Mesodermal cell (in vitro differentiated cells): ENCODE measurements at regions not wholly inside any gene's neighbourhood (a gene's known extent, or its start where the extent isn't known, plus 50 kb on each side); places are given as distances from the start of the nearest gene placed in this dataset.
A peak's percentile ranks its signal among the peaks of the same experiment; 100 is the strongest.
"Not testable (repeated sequence)": the region's sequence is repeated elsewhere in the genome, so short reads cannot be mapped to it uniquely, and the experiment has no call there.

ENCODE experiments used
- H3K27ac ChIP-seq: 2 replicates; pipeline ENCODE4 v1.7.0; 2013; ENCODE audit warnings: mild to moderate bottlenecking, low read depth, low read length, moderate library complexity; ENCODE audit not compliant: severe bottlenecking
- H3K36me3 ChIP-seq: 2 replicates; pipeline ENCODE4 v1.7.1; 2013; ENCODE audit warnings: mild to moderate bottlenecking, low read length, moderate library complexity; ENCODE audit not compliant: control insufficient read depth, insufficient read depth
- H3K4me1 ChIP-seq: one replicate; pipeline ENCODE4 v1.7.1; 2013; ENCODE audit warnings: mild to moderate bottlenecking, low read length; ENCODE audit not compliant: insufficient read depth, control insufficient read depth, poor library complexity, severe bottlenecking
- H3K4me3 ChIP-seq: 2 replicates; pipeline ENCODE4 v1.7.0; 2013; ENCODE audit warnings: low read length, control low read depth, mild to moderate bottlenecking; ENCODE audit not compliant: insufficient read depth, poor library complexity, severe bottlenecking; ENCODE audit errors: extremely low read depth
- H3K9me3 ChIP-seq: 2 replicates; pipeline ENCODE4 v1.7.1; 2013; ENCODE audit warnings: mild to moderate bottlenecking, low read length, moderate library complexity; ENCODE audit not compliant: control insufficient read depth
- WGBS, 2 experiments: methylation state at CpG; one replicate each; pipeline ENCODE4 v1.1.5; 2013; ENCODE audit warnings: missing lambda C conversion rate in 2 of 2; ENCODE audit not compliant: insufficient coverage in 2 of 2; 5-methylcytosine and 5-hydroxymethylcytosine counted together

DNA sequence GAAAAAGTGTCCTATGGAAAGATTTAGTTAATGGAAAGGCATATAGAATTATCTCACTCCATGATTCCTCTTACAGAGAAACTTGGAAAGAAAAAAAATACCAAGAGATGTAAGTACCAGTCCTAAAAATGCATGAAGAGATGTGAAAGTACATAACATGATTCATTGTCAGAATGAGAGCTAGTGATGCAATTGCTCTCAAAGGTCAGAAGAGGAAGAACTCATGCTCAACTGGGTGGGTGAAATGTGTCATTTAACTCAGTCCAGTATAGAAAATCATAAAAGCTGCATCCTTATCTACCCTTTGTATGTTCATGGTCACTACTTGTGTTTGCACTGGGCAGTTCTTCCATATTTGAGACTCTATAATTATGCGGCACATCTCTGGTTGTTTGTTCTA lies 300.0 kb upstream of the PIK3C3 start:
- no peak overlapping the region for H3K27ac ChIP-seq
- no peaks in the 10 kb centered on the region for H3K36me3 ChIP-seq
- H3K4me1 ChIP-seq = peaks cover 8% of the 10 kb centered on the region
- WGBS, 2 experiments = 93 to 100% methylated on average over 1 of the region's 1 CpG
- no peaks in the 10 kb centered on the region for H3K9me3 ChIP-seq
- no peak overlapping the region for H3K4me3 ChIP-seq

DNA sequence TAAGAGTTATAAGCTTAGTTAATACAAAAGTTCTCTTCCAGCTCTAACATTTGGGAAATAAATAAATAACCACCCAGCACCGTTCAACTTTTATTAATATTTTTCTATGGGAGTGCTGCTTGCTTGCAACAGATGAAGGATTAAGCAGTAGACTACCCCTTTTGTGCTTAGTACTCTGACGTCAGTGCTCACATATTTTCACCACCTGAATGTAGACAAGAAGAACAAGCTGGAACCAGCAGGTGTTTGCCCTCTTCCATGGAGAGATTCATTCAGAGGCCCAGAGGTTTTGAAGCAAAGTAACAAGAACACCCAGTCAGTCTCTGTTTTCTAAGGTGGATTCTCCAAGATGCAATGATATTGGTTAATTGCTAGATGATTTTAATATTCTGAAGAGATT lies 307.1 kb upstream of the PIK3C3 start:
- Histone ChIP-seq H3K36me3 (no peaks in the 10 kb centered on the region), H3K4me3 (no peak overlapping the region)
- WGBS, 2 experiments = no CpG with 5 or more reads among the region's 2 CpGs

DNA sequence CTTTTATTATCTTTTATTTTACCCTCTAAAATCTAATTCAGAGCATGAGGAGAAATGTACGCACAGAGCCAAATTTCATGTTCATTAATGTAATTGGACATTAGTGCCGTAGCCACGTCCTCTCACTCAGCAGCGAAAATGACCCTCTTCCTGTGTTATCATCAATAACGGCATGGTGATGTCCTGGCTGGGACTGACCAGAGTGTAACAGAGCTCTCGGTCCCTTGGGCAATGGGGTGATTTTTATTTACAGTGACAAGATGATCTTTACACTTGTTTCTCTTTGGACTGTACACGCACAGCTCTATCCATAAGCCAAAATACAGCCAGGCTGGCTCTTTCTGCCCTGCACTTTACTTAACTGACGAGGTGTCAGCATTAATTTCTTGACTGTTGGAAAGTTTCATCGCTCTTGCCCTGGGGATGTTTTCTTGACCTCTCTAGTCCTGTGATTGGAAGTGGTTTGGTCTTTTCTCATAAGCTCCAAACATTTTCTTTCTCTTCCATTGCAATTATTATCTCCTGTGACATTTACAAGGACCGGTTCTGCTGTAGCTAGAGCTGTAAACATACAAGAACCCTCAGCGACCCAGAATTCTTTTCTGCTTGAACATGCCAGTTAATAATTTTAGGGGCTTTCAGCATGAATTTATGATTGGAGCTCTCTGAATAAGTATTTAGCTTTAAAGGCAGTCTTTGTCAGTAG lies 308.0 kb upstream of the PIK3C3 start:
- Histone ChIP-seq H3K4me3 (no peak overlapping the region), H3K9me3 (no peaks in the 10 kb centered on the region), H3K27ac (no peak overlapping the region), H3K4me1 (no peaks in the 10 kb centered on the region), H3K36me3 (no peaks in the 10 kb centered on the region)
- 93 to 95% methylated on average over 7 of the region's 11 CpGs for WGBS, 2 experiments

More for the DNA sequence above, 307.1 kb upstream of the PIK3C3 start:
- no peaks in the 10 kb centered on the region for H3K9me3 ChIP-seq
- no peaks in the 10 kb centered on the region for H3K4me1 ChIP-seq
- no peak overlapping the region for H3K27ac ChIP-seq

- H3K4me3 ChIP-seq = no peak overlapping the region
- no peaks in the 10 kb centered on the region for H3K36me3 ChIP-seq
- no peaks in the 10 kb centered on the region for H3K4me1 ChIP-seq
- no peaks in the 10 kb centered on the region for H3K9me3 ChIP-seq
- 100% methylated on average over 1 of the region's 1 CpG for WGBS, 2 experiments
- H3K27ac ChIP-seq = no peak overlapping the region
Measured at GRCh38 chr18:41645589-41646360, 309.3 kb upstream of the PIK3C3 start.

GRCh38 chr18:41644466-41644865 lies 310.6 kb upstream of the PIK3C3 start:
- Histone ChIP-seq H3K27ac (no peak overlapping the region), H3K36me3 (no peaks in the 10 kb centered on the region), H3K4me1 (no peaks in the 10 kb centered on the region), H3K9me3 (no peaks in the 10 kb centered on the region), H3K4me3 (no peak overlapping the region)
- 80% methylated on average over 1 of the region's 1 CpG; no CpG with 5 or more reads in 1 of the 2 experiments for WGBS, 2 experiments

DNA sequence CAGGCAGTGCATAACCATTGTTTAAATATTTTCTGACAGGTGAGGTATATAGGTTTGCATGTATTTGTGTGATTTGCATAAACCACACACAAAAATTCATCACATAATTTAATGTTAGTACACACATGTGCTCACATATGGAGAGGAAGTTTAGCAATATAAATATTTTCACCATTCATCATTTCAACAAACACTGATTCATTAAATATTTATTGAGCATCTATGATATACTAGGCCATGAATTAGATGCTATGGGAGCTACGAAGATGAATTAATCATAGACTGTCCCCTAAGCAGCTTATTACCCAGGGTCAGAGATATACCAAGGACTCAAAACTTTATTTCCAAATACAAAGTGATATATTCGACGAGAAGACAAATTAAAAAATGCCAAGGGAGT lies 311.6 kb upstream of the PIK3C3 start:
- H3K27ac ChIP-seq = no peak overlapping the region
- no peaks in the 10 kb centered on the region for H3K36me3 ChIP-seq
- no peaks in the 10 kb centered on the region for H3K4me1 ChIP-seq
- H3K4me3 ChIP-seq = no peak overlapping the region
- no peaks in the 10 kb centered on the region for H3K9me3 ChIP-seq
- WGBS, 2 experiments = no CpG with 5 or more reads among the region's 3 CpGs

DNA sequence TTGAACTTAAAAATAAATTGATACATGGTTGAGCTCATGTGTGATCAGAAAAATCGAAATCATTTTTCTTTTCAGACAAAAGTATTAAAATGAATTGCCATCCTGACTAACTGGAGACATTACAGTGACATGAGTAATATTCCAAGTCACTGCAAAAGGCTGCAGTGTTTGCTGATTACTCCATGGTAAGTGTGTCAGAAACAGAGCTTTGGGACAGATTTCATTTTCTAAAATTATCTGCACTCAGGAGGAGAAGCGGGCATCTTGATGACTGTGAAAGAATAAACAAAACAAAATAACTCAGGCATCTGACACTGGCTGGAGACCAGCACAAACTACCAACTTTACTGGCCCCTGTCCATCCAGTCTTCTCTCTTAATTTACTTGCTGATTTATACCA lies 312.3 kb upstream of the PIK3C3 start:
- no peak overlapping the region for H3K27ac ChIP-seq
- no peaks in the 10 kb centered on the region for H3K36me3 ChIP-seq
- no peaks in the 10 kb centered on the region for H3K4me1 ChIP-seq
- WGBS, 2 experiments = 67 to 83% methylated on average over 1 of the region's 2 CpGs
- H3K9me3 ChIP-seq = no peaks in the 10 kb centered on the region
- no peak overlapping the region for H3K4me3 ChIP-seq

- no peak overlapping the region for H3K27ac ChIP-seq
- no peak overlapping the region for H3K4me3 ChIP-seq
- H3K4me1 ChIP-seq = no peaks in the 10 kb centered on the region
- H3K36me3 ChIP-seq = no peaks in the 10 kb centered on the region
- no peaks in the 10 kb centered on the region for H3K9me3 ChIP-seq
Measured at GRCh38 chr18:41639218-41639617, 315.8 kb upstream of the PIK3C3 start.

DNA sequence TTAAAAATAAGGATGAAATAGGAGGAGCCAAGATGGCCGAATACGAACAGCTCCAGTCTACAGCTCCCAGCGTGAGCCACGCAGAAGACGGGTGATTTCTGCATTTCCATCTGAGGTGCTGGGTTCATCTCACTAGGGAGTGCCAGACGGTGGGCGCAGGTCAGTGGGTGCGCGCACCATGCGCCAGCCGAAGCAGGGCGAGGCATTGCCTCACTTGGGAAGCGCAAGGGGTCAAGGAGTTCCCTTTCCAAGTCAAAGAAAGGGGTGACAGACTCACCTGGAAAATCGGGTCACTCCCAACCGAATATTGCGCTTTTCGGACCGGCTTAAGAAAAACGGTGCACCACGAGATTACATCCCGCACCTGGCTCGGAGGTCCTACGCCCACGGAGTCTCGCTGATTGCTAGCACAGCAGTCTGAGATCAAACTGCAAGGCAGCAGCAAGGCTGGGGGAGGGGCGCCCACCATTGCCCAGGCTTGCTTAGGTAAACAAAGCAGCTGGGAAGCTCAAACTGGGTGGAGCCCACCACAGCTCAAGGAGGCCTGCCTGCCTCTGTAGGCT lies 323.2 kb upstream of the PIK3C3 start:
- peak overlapping the region; percentile 9 for H3K4me3 ChIP-seq
- H3K27ac ChIP-seq = not testable (repeated sequence)

DNA sequence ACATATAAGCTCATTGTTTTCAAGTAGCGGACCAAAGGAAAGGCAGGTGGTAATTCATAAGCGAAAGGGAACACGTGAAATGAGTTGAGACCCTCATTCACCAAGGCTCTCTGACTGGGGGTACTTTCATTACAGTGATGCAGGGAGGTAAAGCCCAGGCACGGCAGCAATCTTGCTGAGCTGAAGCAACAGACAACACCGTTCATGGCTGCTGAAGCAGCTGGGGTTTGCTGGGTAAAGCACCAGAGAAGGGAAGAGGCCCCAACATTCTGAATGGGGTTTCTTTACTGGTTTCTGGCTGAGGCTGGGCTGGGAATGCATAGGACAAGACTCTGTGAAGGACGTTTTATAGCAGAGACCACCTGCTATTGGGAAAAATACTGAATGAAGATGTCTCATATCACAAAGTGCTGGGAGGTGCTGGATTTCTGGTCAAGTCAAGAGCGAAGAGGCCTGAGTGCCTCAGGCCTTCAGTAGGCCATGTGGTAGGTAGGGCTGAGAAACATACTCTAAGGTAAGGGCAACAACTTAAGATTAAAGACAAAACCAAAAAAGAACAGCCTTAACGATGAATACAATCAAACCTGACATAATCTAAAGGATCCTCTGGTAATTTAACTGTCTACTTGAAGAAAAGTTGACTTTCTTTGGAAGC lies 324.7 kb upstream of the PIK3C3 start:
- Histone ChIP-seq H3K4me1 (no peaks in the 10 kb centered on the region), H3K36me3 (no peaks in the 10 kb centered on the region), H3K9me3 (no peaks in the 10 kb centered on the region), H3K4me3 (no peak overlapping the region), H3K27ac (no peak overlapping the region)
- 84 to 92% methylated on average over 7 of the region's 8 CpGs for WGBS, 2 experiments

More for the DNA sequence above, 323.2 kb upstream of the PIK3C3 start:
- H3K4me1 ChIP-seq, H3K36me3 ChIP-seq, H3K9me3 ChIP-seq: not testable (repeated sequence)
- 64 to 68% methylated on average over 15 to 23 of the region's 26 CpGs for WGBS, 2 experiments
